ENCODE measurements at regions not wholly inside any gene's neighbourhood (a gene's known extent, or its start where the extent isn't known, plus 50 kb on each side); places are given as distances from the start of the nearest gene placed in this dataset.

DNA sequence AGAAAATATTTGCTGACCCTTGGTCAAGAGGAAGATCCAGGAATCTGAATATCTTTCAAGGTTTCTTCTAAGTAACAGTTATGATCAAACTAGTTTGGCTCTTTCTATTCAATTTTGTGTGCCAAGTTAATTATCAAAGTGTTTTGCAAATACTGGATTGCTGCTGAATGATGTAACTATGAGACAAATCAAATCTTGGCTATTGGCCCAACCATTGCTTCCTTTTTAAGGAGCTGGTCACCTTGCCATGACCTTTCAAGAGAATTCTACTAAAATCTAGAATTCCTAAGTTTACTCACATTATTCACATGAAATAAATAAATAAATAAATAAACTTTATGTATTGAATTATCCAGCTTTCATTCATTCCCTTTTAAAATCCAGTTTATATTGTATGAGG is 371.8 kb downstream of the SLITRK6 start:
- TF ChIP-seq, protein P1, sequence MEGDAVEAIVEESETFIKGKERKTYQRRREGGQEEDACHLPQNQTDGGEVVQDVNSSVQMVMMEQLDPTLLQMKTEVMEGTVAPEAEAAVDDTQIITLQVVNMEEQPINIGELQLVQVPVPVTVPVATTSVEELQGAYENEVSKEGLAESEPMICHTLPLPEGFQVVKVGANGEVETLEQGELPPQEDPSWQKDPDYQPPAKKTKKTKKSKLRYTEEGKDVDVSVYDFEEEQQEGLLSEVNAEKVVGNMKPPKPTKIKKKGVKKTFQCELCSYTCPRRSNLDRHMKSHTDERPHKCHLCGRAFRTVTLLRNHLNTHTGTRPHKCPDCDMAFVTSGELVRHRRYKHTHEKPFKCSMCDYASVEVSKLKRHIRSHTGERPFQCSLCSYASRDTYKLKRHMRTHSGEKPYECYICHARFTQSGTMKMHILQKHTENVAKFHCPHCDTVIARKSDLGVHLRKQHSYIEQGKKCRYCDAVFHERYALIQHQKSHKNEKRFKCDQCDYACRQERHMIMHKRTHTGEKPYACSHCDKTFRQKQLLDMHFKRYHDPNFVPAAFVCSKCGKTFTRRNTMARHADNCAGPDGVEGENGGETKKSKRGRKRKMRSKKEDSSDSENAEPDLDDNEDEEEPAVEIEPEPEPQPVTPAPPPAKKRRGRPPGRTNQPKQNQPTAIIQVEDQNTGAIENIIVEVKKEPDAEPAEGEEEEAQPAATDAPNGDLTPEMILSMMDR (IDR thresholded peaks at IDR 0.05; ENCODE audit: low read length): no peak
- TF ChIP-seq EZH2 (IDR thresholded peaks at IDR 0.05; ENCODE audit: borderline replicate concordance, low read length): no peak
